HG03066 (cell line): ENCODE measurements at regions not wholly inside any gene's neighbourhood (a gene's known extent, or its start where the extent isn't known, plus 50 kb on each side); places are given as distances from the start of the nearest gene placed in this dataset.

Experiments
- ATAC-seq: cut with Tn5 transposase; IDR thresholded peaks from one replicate; pipeline ENCODE4 v1.9.1; 2021; ENCODE audit warnings: low read depth; ENCODE audit not compliant: unreplicated experiment

DNA sequence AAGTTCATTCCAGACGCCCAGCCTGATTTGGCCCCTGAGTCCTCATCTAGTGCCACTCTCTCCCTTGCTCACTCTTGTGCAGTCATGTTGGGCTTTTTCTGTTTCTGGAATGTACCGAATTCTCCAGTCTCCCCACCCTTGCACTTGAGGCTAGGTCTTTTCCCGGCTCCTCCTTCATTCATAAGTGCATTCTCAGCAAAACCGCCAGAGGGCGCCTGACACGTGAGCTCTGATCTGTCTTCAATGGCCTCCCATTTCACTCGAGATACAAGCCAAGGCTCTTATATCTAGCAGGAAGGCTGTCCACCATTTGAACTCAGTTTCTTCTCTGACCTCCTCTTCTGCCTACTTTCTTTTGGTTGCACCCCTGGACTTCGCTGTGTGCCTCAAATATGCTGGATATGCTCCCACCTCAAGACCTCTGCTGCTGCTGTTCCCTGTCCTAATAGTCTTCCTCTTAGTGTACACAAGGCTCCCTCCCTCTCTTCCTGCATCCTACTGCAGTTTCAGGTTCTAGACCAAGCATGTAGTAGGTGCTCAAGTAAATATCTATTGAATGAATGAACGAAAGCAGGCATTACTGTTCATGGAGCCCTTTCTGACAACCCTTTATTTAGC is 568.1 kb upstream of the WWC1 start:
- peak; percentile 99 for ATAC-seq

DNA sequence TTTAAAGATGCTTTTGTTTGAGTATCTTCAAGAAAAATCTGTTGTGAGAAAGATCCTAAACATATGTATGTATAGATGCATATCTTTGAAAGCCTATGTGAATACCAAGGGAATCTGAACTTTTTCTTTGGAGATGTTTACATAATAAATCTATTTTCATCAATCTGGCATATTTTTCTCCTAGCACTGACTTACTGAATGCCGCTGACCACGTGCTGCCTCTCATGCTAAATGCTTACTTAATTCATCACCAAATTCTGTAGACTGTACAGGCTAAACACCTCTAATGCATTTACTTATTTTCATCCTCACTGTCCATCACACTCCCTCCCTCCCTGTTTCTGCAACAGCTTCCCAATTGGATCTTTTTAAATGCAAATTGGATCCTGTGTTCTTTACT is 566.2 kb upstream of the WWC1 start:
- ATAC-seq = no peak

DNA sequence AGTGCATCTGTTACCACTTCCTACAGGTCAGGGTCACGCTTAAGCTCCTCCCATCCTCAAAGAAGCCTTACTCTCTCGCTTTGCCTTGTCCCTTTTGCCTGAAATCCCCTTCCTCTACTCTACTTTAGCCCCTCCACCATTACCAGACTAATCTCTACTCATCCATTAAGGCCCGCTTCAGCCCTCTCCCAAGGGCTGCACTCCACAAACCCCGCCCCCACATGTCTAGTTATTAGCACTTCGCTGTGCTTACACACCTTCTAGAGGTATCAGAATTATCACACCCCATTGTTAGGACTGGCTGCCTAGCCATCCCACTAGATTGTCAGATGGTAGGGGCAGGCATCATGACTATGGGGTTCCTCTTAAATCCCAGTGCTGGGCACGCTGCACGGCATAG is 565.7 kb upstream of the WWC1 start:
- ATAC-seq = no peak

DNA sequence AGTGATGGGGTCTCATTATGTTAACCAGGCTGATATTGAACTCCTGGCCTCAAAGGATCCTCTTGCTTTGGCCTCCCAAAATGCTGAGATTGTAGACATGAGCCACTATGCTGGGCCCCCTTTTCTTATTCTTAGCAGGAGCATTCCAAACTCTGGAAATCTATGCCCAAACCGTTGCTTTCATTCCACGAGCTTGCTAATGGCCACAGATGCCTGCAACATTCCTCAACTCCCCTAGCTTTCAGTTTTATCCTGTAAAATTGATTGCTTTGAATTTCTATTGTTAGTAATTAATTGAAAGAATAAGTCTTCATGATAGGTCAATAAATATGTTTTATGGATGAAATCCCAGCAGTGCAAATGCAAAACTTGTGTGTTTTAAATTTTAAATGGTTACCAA is 564.8 kb upstream of the WWC1 start:
- no peak for ATAC-seq

DNA sequence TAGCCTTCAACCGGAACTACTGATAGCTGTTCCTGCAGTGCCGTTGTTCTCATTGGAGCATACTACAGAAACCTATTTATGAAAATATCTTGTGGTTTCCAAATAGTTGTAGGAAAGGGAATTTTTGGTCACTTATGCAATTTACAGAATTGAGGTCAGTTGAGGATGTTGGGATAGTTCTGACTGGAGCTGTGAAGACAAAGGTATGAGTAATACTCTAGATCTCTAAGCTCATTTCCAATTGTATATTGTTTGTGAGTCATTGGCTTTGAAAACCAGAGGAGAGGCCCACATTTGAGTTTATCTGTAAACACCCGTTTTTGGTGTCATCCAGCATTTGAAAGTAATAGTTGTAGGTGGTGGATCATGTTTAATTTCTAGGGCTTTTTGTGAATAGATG is 561.3 kb upstream of the WWC1 start:
- ATAC-seq = no peak

DNA sequence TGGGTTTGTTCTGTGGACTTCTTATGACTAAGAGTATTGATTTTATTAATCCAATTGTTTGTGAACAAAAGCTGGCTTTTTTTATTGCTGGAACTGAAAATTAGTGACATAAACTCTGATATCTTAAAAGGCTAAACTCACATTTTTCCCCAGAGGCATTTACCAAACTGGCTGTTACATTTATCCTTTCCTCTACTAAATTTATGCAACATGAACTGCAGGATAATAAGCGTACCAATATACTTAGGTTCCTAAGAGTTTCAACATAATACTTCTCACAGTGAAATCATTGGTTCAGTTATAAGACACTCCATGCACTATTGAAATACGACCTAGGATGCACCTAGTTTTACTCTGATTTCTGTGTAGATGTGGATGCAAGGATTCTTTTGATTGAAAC is 560.8 kb upstream of the WWC1 start:
- ATAC-seq = no peak

DNA sequence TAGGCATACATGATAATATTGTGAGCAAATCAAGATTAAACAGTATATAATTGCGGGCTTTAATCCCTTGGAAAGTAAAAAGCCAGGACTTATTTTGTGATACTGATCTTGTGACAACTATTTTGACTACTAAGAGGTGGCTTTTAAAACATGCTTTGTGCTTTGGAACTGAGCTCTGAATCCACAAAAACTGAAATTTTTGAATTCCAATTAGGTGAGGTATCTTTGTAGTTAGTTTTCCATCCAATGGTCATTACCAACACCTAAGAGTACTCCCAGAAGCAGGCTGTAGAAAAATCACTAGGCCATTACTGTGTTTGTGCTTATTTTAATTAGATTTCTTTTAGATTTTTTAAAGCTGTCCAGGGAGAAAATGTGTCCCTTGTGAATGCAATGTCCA is 559.5 kb upstream of the WWC1 start:
- no peak for ATAC-seq

DNA sequence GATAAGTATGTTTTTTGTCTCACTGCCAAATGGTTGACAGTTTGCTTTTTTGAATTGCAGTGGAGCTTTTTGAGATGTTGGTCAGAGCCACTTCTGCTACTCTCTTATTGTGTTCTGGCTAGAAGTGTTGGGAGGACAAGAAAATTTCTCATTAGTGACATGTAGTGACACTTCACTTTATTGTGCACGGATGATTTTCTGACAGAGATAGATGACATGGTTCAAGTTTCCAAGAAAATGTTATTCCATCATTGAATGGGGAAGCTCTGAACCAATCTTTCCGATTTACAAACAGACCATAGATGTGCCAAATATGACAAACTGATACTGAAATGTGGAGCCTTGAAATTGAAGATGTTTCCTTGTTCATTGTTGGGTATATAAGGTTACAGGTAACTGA is 558.9 kb upstream of the WWC1 start:
- ATAC-seq = no peak

DNA sequence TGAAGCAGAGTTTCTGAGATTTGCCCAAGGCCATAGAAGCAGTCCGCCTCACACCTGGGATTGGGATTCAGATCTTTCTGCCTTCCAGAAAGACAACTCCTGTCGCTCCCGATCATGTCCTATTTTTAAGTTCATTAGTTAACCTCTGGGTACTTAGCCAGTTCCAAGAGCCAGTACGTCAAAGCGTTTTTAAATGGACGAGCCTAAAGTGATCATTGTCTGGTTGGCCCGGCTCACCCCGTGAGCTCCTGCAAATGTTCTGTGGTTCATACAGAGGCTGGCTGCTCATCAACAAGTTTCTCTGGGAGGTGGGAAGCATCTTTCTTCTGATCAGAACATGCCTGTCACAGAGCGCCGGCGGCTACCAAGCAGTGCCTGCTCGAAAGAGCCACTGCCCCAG is 554.5 kb upstream of the WWC1 start:
- ATAC-seq = no peak

DNA sequence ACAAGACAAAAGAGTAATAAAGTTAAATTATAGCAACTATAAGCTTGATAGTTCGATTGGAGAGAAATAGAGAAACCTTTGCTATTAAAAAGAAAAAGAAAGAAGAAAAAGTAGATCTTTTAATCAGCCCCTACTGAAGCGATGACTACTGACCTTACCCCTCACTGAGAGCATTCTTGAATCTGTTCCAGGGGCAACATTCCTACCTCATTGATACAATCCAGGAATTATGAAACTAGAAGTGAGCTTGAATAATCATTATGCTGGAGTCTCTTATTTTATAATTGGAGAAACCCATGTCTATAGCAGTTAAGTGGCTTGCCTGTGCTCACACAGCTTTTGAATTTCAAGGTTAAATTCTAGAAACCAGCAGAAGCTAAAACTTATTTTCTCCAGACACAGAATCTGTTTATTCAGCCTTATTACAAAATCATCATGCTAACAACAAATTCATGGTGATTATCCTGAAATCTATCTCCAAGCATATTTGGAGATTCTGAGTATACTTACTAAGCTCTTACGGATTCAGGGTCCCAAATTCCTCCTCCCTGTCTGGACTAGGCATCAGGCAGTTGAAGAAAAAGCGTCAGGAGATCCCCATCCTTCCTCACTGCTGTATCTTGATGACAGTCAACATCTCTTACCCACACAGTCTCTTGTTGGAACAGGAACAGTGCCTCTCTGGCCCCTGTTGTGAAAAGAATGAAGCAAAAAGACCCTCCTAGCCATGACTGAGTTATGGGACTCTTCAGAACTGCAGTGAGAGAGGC is 547.6 kb upstream of the WWC1 start:
- no peak for ATAC-seq

DNA sequence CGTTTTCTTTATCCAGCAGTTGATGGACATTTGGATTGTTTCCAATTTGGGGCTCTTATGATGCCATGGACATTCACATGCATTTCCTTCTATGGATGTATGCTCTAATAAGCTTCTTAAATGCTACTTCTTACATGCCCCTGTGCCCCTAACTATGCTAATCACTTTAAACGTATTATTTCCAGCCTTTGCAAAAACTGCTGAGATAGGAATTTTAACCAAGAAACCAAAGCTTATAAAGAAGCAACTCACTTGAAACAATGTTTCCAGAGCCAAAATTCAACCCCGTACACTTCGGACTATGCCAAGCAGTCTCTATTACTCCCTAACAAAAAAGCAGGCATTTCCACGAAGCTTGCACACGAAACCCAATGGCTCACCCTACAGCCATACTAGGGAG is 545.6 kb upstream of the WWC1 start:
- ATAC-seq = no peak

DNA sequence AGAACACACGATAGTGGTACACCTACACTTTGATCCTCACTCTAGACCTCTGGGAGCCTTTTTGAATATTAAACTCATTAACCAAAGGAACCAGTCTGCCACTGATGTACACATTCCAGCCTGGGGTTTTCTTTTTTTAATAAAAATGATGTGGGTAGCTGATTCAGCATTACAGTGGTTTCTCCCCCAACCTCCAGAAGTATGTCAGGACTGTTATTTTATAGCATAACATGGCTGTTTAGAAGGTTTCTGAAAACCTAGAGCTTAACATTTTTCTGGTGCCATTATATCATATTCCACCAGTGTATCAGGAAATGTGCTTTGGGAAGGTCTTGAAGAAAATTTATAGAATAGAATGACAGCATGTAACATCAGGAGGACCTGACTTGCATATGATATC is 540.9 kb upstream of the WWC1 start:
- ATAC-seq = no peak

DNA sequence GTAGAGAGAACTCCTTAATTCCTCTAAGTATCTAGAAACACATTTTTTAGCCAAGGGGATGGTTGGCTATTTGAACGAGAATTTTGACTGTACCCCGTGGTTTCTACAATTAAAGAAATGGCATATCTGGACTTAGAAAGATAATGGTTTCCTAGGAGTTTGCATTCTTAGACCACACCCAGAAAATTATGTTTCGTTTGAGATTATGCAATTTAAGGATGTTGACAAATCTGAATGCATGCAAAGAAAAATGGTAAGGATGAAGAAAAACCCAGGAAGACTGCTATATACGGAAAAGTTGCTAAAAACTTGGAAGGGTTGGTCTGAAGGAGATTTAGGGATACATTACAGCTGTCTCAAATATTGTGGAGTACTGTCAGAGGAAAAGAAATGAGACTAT is 538.5 kb upstream of the WWC1 start:
- ATAC-seq = no peak

DNA sequence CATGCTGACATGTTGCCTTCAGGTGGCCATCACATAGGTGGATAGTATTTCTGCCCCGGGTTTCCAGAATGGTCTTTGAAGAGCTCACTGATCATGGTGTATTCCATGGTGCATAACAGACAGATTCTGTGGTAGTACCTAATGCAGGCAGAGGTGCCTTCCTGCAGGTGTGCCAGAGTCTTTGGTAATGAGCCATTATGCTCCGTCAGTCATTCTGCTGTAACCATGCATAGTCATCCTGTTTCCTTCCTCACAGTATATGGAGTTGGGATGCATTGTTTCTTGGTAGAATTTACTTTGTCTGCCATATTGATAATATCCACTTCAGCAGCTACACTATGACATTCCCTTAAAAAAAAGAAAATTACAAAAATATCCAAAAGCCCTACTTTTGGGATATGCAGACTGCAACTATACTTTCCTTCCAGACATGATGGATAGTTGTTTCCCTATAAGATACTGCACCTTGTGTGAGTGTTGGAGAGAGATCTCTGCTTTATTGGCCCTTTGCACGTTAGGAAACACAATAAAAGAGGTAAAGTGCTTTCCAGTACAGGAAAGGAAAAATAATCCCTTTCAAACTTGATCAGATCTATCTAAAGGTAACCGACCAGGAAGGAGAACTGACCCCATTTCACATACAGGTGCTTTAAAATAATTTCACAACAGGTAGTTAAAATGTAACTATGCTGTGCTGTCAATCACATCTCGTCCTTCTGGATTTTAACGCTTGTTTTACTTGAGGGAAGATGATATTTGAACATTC is 537.5 kb upstream of the WWC1 start:
- ATAC-seq = no peak

DNA sequence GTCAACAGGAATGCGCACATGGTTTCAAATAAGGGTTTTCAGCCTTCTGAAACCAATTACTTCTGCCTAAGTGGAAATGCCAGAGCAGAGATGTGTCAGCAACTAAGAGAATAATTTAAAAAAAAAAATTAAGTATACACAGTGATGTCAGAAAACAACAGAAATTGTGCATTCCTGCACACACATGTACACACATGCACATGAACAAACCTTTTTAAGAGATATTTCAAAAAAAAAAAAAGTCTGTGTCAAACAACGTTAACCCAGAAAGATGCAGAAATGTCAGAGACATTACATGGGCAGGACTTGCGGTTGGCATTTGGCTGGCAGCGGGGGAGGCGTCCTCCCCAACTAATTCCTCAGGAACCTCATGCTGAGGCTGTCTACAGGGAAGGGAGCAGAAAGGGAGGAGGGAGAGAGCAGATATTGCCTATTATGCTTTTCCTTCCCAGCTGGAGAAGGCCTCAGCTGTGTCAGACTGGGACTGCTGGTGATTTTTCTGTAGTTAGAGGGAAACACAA is 536.9 kb upstream of the WWC1 start:
- no peak for ATAC-seq

DNA sequence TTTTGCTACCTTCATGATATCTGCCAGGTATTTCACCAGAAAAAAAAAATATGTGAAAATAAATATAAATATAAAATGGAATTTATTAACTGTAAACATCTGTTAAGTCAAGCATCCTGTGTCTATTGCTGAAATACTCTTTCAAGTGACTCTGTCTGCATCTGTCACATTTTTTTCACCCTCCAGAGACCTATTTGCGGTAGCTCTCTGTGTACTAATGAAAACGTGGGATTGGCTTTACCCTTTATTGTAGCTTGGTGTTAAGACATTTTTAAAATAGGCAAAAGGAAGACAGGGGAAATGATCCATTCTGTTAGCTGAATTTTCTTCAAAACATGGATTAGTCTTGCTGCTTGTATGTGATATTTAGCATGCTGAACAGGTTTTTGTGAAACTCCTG is 536.0 kb upstream of the WWC1 start:
- ATAC-seq = no peak

DNA sequence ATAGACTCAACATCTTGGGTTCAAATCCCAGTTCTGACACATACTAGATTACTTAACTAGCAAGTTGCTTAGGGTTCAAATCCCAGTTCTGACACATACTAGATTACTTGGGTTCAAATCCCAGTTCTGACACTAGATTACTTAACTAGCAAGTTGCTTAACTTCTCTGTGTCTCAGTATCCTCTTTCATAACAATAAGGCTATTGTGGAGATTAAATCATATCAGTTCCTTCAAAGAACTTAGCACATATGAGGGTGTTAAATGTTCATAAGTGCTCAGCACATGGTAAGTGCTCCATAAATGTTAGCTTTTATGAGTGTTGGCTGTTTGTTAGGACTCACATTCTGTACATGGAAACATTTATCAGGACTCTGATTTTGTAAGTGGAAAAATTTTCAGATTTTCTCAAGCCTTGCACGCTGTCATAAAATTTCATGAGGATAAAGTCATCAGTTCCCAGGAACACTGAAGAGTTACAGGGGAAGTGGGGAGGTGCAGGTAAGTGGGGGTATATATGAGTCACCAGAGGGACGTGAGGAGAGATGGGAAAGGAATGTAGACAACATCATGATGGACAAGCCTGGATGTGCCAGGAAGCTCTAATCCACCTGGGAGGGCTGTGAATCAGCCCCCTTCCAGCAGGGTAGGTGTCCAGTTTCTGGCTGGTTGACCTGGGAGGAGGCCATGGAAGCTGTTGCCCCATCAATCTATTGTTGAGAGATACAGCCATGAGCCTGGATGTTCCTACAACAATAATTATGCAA is 532.2 kb upstream of the WWC1 start:
- ATAC-seq = no peak

DNA sequence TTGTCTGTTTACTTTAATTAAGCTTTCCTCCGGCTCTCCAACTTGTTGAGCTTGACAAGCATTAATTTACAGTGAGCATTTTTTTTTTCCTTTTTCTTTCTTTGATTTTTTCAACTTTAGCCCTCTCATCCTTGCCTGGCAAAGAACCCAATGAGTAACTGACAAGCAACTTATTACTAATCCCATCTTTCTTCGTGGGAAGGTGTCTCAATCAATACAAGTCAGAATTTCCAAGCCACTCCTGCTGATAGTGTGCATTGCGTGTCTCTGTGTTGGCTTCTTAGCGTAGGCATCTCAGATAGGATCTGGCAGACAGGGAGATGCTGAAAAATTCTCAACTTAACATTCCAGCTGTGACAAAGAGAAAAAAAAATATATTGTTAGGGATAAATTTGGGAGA is 527.7 kb upstream of the WWC1 start:
- ATAC-seq = no peak

DNA sequence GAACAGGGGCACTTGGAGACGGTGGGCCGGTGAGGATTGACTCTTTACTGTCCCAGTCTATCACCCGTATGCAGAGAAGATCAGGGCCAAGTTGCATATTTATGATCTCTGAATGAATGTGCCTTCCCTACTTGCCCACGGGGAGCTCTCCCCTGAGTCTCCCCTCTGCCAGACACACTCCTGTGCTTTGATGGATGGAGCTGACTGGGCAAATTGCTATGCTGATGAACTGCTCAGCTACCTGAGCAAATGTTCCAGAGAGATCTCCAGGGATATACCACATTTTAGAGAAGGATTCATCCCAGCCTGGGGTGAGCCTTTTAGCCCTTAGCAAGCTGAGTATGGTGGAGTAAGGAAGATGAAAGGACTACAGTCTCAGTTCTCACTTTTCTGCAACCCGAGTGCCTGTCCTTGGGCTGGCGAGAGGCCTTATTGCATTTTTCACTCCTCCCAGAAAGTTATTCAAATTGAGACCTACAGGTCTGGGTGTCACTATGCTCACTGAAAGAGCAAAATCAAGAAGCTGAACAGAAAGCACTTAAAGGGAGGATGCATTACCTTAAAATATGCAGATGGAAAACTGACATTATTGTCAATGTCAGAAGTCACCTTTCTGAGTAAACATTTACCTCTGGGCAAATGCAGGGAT is 526.7 kb upstream of the WWC1 start:
- no peak for ATAC-seq

DNA sequence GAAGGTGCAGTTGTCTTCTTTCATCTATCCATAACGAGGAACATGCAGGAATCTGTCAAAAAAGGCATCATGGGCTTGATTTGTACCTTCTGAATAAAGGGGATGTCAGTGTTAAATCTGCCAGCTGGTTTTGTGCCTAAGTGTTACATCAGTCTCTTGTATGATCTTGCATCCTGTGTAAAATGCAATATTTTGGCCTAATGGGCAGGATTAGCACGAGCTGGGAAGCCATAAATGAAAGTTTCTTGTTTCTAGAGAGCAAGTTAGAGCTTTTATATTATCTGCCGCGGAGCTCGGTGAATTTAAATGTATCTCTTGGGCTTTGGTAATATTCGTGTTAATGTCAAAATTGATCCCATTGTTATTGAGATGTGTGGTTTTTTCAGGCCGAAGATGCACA is 526.1 kb upstream of the WWC1 start:
- no peak for ATAC-seq
